Kidney epithelial cell (primary cell): ENCODE measurements at regions not wholly inside any gene's neighbourhood (a gene's known extent, or its start where the extent isn't known, plus 50 kb on each side); places are given as distances from the start of the nearest gene placed in this dataset.

Source experiments
- DNase-seq: peaks from one replicate; pipeline ENCODE4 v3.0.0-alpha.2; 2010; ENCODE audit warnings: low read depth
- H3K27me3 ChIP-seq: 2 replicates; pipeline ENCODE4 v1.6.0; 2011; ENCODE audit warnings: low read length; ENCODE audit not compliant: control insufficient read depth, insufficient read depth
- H3K36me3 ChIP-seq: 2 replicates; pipeline ENCODE4 v1.5.1; 2011; ENCODE audit warnings: low read length; ENCODE audit not compliant: control insufficient read depth, insufficient read depth
- H3K4me3 ChIP-seq: 2 replicates; pipeline ENCODE4 v1.5.1; 2011; ENCODE audit warnings: low read depth, mild to moderate bottlenecking, control low read depth, low read length
- TF ChIP-seq, protein P1 (sequence below): IDR thresholded peaks from 2 replicates; pipeline ENCODE4 v1.5.1; 2011; ENCODE audit warnings: mild to moderate bottlenecking, moderate library complexity, low read length, control low read depth, inconsistent platforms; ENCODE audit not compliant: insufficient read depth, poor library complexity, severe bottlenecking

DNA sequence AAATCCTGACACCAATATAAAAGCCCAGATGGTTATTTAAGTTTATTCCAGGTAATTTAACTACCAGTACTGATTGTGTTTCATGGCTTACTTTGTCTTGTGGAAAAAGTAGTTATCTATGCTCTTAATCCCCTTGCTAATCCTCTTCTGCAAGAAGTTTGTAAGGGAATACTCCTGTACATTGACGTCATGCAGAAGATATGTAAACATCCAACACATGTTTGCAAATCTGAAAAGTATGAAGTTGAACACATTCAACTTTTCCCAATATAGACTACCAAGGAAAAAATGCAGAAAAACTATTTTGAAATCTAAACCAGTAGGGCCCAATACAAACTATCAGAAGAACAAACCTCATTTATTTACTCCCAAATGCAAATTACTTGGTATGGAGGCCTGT is 56.3 kb upstream of the ELL2 start:
- DNase-seq, result no peak
- Histone ChIP-seq H3K4me3 (no peak overlapping the region), H3K36me3 (no peaks in the 10 kb centered on the region), H3K27me3 (no peaks in the 10 kb centered on the region)
- TF ChIP-seq, protein P1, sequence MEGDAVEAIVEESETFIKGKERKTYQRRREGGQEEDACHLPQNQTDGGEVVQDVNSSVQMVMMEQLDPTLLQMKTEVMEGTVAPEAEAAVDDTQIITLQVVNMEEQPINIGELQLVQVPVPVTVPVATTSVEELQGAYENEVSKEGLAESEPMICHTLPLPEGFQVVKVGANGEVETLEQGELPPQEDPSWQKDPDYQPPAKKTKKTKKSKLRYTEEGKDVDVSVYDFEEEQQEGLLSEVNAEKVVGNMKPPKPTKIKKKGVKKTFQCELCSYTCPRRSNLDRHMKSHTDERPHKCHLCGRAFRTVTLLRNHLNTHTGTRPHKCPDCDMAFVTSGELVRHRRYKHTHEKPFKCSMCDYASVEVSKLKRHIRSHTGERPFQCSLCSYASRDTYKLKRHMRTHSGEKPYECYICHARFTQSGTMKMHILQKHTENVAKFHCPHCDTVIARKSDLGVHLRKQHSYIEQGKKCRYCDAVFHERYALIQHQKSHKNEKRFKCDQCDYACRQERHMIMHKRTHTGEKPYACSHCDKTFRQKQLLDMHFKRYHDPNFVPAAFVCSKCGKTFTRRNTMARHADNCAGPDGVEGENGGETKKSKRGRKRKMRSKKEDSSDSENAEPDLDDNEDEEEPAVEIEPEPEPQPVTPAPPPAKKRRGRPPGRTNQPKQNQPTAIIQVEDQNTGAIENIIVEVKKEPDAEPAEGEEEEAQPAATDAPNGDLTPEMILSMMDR, result no peak

DNA sequence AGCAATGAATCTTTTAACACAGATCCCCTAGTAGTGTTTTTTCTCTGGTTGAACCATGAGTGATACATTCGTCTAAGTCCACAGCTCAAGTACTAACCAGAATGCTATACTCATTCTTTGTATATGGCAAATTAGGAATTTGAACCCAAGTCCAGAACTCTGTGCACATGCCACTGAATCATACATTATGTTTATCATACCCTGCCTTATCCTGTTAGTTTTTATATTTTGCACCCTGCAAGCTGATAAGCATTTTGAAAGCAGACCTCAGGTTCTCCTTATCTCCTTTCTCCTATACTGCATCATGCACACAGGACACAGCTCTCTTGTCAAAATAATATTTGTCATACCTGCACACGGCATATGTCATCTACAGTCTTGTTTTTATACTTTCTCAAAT is 54.6 kb upstream of the ELL2 start:
- DNase-seq, result no peak
- TF ChIP-seq, protein P1, result no peak
- no peaks in the 10 kb centered on the region for H3K27me3 ChIP-seq
- no peak overlapping the region for H3K4me3 ChIP-seq
- H3K36me3 ChIP-seq, result no peaks in the 10 kb centered on the region

DNA sequence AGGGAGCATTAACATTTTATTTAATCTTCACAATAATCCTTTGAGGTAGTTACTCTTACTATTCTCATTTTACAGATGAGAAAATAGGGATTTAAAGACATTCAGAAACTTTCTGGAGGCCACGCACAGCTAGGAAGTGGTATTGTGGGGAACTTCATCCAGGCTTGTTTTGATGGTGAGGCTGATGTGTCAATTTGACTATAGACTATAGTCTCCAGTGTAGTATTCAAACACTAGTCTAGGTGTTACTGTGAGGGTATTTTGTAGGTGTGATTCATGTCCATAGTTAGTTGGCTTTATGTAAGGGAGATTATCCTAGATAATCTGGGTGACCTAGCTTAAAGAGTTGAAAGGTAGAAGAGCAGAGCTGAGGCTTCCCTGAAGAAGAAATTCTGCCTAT is 54.1 kb upstream of the ELL2 start:
- H3K36me3 ChIP-seq, result no peaks in the 10 kb centered on the region
- H3K4me3 ChIP-seq, result no peak overlapping the region
- H3K27me3 ChIP-seq, result no peaks in the 10 kb centered on the region
- DNase-seq, result no peak
- TF ChIP-seq, protein P1, result no peak

DNA sequence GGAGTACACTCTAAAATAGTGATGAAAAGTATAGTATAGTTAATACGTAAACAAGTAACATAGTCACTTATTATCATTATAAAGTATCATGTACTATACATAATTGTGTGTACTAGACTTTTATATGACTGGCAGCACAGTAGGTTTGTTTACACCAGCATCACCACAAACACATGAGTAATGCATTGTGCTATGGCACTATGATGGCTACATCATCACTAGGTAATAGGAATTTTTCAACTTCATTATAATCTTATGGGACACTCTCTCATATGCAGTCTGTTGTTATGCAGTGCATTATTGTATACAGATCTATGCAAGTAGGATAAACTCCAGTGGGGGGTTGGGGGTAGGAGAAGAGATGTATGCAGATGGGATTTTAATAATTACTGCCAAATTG is 52.7 kb upstream of the ELL2 start:
- no peaks in the 10 kb centered on the region for H3K36me3 ChIP-seq
- TF ChIP-seq, protein P1, result no peak
- H3K27me3 ChIP-seq, result no peaks in the 10 kb centered on the region
- no peak for DNase-seq
- no peak overlapping the region for H3K4me3 ChIP-seq

DNA sequence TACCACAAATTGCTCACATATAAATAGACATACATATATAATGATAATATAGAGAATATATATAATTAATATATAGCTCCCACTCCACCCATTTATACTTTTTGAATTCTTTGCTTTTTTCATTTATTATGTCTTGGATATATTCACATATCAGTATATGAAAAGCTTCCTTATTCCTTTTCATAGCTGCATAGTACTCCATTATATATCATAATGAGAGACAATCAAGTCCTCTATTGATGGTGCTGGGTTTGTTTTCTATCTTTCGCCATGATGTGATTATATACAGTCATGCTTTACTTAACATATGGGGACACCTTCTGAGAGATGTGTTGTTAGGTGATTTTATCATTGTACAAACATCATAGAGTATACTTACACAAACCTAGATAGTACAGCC is 51.6 kb upstream of the ELL2 start:
- TF ChIP-seq, protein P1, result no peak
- Histone ChIP-seq H3K27me3 (no peaks in the 10 kb centered on the region), H3K4me3 (no peak overlapping the region), H3K36me3 (no peaks in the 10 kb centered on the region)
- no peak for DNase-seq

DNA sequence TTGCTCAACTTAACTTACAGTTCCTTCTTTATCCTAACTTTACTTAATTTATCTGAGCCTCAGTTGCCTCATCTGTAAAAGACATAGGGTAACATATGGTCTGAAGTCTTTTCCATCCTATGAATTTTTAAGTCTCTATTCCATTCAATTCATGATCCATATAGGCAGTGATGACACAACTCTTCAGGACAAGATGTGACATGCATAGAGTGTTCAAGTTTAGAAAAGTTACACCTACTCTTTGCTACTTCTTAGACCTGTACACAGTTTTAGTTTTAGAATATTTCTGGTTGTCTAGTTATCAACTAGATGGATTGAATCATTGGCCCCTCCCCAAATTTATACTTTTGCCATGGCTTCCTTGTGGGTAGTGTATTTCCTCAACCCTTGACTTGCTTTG is 50.7 kb upstream of the ELL2 start:
- Histone ChIP-seq H3K36me3 (no peaks in the 10 kb centered on the region), H3K4me3 (no peak overlapping the region), H3K27me3 (no peaks in the 10 kb centered on the region)
- TF ChIP-seq, protein P1, result no peak
- DNase-seq, result no peak
